K562 (cell line): ENCODE measurements at regions not wholly inside any gene's neighbourhood (a gene's known extent, or its start where the extent isn't known, plus 50 kb on each side); places are given as distances from the start of the nearest gene placed in this dataset.

Source experiments
- CTCF ChIP-seq, 3 experiments: IDR thresholded peaks in 2 of 3; conservative IDR thresholded peaks in 1 of 3; 2 replicates each; pipeline ENCODE4 v1.5.1; 2011 to 2012; ENCODE audit warnings: low read length in 3 of 3, mild to moderate bottlenecking in 3 of 3, control low read depth in 2 of 3, improper control_type of control experiment in 1 of 3, inconsistent platforms in 1 of 3, low read depth in 1 of 3, mixed read lengths in 1 of 3, moderate library complexity in 1 of 3; ENCODE audit not compliant: insufficient read depth in 2 of 3
- FOXK2 ChIP-seq, 2 experiments: fragments of 450-650 bp; IDR thresholded peaks in 1 of 2; conservative IDR thresholded peaks in 1 of 2; 2 replicates each; pipeline ENCODE4 v1.6.1; 2016; ENCODE audit warnings: low read depth in 2 of 2, mild to moderate bottlenecking in 1 of 2
- MTA3 ChIP-seq: fragments of 450-650 bp; formaldehyde crosslinking; IDR thresholded peaks from 2 replicates; pipeline ENCODE4 v1.6.1; 2017; ENCODE audit warnings: mild to moderate bottlenecking, borderline replicate concordance
- POLR2A ChIP-seq: fragments of 450-650 bp; conservative IDR thresholded peaks from 2 replicates; pipeline ENCODE4 v1.6.1; 2016

- TF ChIP-seq POLR2A (no peak), MTA3 (no peak), CTCF (IDR thresholded peaks at IDR 0.05 in 2 of 3, conservative IDR thresholded peaks at IDR 0.05 in 1 of 3; ENCODE audit: insufficient read depth in 2 of 3, low read depth in 1 of 3, low read length in 3 of 3) (0 out of 6 replicates have a peak, but pooled peaks of 2 of the 3 experiments have one; percentile 11 to 18), FOXK2 (conservative IDR thresholded peaks at IDR 0.05 in 1 of 2, IDR thresholded peaks at IDR 0.05 in 1 of 2; ENCODE audit: low read depth in 2 of 2) (no peak)
These were observed 115.8 kb upstream of the ITGB1 start for GRCh38 chr10:33073641-33074415.
